GM13977 (cell line): ENCODE measurements at regions not wholly inside any gene's neighbourhood (a gene's known extent, or its start where the extent isn't known, plus 50 kb on each side); places are given as distances from the start of the nearest gene placed in this dataset.

ENCODE experiments used
- DNase-seq: peaks from one replicate; pipeline ENCODE4 v3.0.0; 2012; ENCODE audit warnings: low spot score
- CTCF ChIP-seq: IDR thresholded peaks from 2 replicates; pipeline ENCODE4 v1.5.1; 2012; ENCODE audit warnings: mild to moderate bottlenecking, control low read depth; ENCODE audit not compliant: insufficient read depth; ENCODE audit errors: extremely low read depth, missing control alignments
- in situ Hi-C: fragments of 300-500 bp; cut with MboI; formaldehyde crosslinking; loops from one replicate; pipeline ENCODE4 v1.12.0; 2022; ENCODE audit warnings: low sequenced_read_pairs, low pct_unique_long_range_greater_than_20kb, mixed read lengths, inconsistent platforms; ENCODE audit not compliant: unreplicated experiment

GRCh38 chr10:62554632-62555199 lies 180.5 kb downstream of the ZNF365 start:
- in situ Hi-C loops: no loop called here
- DNase-seq: peak; percentile 22
- peak; percentile 66 for TF ChIP-seq CTCF

GRCh38 chr10:62559481-62560200 lies 185.5 kb downstream of the ZNF365 start:
- in situ Hi-C loops: no loop called here
- no peak for DNase-seq
- no peak for TF ChIP-seq CTCF

- no peak for TF ChIP-seq CTCF
- no peak for DNase-seq
- in situ Hi-C loops: no loop called here
Observed at GRCh38 chr10:62560201-62560819, 186.1 kb downstream of the ZNF365 start.

DNA sequence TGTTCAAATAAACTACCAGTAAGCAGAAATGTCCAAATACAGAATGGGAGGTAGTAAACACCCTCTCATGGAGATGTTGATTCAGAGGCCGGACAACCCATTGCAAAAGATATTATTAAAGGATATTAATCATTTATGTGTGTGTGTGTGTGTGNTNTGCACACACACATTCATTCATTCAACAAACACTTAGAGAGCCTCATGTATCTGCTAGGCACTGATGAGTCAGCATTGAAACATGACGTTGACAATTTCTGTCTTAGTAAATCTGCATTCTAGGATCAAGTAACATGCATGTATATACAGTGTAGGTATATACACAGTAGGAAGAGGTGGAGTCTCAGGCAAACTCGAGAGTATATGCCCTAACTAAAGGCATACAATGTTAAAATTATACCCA lies 187.0 kb downstream of the ZNF365 start:
- no peak for TF ChIP-seq CTCF
- in situ Hi-C loops: no loop called here
- DNase-seq: no peak

DNA sequence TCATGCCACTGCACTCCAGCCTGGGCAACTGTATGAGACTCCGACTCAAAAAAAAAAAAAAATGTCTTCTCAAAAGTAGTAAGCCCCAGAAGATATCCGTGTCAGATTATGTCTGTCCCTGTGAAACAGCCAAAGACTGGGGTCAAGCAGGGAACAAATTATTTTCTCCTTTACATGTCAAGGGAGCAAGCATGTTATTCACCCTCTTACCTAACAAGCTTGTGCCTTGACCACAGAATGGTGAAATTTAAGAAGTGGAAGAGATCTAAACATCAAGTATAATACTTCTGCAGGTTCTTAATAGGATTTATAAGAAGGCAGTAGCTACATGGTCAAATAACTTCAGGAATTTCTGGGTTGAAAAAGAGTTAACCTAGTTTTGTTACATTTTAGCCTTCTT lies 187.9 kb downstream of the ZNF365 start:
- TF ChIP-seq CTCF: no peak
- DNase-seq: no peak
- in situ Hi-C loops: no loop called here

GRCh38 chr10:62562795-62563194 lies 188.6 kb downstream of the ZNF365 start:
- DNase-seq: no peak
- in situ Hi-C loops: no loop called here
- TF ChIP-seq CTCF: no peak
